ENCODE measurements at regions not wholly inside any gene's neighbourhood (a gene's known extent, or its start where the extent isn't known, plus 50 kb on each side); places are given as distances from the start of the nearest gene placed in this dataset.

DNA sequence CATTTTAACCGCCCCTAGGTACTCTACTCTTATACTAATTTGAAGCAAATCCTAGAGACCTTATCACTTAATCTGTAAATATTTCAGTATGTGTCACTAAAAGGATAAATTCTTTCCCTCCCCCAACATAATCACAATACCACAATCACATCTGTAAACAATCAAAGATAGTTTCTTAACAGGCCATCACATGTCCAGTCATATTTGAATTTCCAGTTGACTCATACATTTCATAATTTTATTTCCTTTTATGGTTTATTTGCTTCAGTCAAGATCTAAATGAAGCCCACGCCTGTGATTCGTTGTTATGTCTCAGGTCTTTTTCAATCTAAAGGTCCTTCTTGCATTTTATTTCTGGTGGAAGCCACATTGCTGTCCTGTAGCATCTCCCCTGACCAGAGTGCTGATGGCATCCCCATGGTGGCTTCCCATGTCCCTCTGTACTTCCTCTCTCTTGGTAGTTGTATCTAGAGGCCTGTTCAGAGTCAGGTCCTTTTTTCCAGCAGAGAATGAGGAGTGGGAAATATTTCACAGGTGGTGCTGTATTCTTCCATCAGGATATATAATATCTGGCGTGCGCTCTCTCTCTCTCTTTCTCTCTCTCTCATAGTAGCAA lies 128.6 kb upstream of the SLC22A23 start:
- peak; percentile 56 for DNase-seq

DNA sequence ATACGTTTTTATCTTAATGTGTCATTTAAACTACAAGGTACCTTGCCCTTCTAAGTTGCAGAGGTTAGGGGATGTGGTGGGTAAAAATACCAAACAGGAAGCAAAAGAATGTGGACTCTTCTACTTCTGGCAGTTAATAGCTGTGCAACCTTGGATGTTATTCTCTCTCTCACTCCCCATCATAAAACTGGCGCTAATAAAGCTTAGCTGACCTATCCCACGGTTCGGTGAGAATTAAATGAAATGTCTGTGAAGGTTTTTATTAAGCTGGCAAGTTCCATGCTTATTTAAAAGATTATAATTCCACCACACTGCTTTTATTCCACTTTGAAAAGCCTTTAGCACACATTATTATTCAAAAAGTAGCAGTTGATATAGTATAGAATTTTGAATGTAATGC lies 127.8 kb upstream of the SLC22A23 start:
- no peak for DNase-seq

DNA sequence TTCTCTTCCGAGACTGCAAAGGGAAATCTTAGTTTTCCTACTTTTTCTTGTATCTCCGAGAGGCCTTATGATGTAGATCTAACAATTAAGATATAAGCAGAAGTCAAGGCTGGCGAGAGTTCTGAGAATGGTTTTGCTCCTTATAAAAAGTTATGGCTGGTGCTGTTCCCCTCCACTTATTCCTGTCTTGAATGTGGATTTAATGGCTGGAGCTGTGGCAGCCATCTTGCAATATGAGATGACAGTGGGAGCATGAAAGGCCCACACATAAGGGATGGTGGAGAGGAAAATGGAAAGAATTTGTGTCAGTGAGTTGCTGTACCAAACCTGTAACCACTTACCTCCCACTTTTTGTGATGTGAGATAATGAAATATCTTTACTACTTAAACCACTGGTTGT lies 124.6 kb upstream of the SLC22A23 start:
- no peak for DNase-seq

DNA sequence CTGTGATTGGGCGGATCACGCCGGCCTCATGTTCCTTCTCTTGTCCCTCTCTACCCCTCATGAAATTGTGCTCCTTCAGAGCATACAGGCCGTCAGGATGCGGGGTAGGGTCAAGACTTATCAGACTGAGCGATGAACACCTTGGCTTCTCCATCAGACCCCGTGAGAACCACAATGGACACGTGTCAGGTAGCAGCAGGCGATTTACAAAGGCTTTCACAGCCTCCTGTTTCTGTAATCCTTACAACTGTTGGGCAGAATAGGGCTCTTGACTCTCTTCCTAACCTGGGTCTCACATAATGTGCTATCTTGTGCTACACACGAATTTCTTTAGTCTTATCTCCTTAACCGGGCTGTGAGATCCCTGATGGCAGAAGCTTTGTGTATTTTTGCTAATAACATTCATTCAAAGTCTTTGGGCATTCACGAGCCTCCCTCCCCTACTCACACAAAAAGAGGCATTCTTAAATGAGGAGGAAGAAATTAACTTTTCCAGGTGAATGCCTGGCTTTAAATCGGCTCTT lies 122.9 kb upstream of the SLC22A23 start:
- no peak for DNase-seq

DNA sequence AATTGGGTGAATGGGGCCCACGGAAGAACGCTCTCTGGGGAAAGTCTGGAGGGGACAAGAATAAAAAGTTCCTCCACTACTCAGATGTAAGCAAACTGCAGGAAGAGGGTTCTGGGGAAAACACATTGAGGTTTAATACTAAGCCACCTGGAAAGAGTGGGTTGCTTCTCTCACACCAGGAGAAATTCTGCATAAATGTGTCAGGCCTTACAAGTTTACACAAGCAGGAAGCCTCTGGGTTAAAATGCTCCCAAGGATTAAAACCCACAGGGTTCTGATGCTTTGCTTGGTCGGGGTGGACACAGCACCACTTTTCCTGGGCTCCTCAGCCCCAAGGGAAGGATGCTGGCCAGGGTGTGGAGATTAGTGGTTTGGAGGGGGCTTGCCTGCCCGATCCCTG lies 122.1 kb upstream of the SLC22A23 start:
- no peak for DNase-seq

DNA sequence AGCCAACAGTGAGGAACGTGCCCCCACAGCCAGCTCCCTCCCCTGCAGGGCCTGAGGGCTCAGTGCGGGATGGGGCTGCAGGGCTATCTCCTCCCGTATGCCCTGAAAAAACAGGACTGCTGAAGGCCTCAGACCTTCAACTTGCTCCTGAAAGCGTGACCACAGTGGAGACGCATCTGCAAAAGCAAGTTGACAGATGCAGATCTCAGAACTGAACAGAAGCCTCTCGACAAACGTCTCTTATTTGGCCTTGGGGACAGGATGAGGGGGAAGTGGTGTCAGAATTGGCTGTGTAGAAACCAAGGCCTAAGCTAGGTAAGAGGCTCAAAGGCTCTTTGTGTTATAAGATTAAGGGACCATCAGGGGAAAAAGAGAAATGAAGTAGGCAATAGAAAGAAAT lies 120.7 kb upstream of the SLC22A23 start:
- no peak for DNase-seq

DNA sequence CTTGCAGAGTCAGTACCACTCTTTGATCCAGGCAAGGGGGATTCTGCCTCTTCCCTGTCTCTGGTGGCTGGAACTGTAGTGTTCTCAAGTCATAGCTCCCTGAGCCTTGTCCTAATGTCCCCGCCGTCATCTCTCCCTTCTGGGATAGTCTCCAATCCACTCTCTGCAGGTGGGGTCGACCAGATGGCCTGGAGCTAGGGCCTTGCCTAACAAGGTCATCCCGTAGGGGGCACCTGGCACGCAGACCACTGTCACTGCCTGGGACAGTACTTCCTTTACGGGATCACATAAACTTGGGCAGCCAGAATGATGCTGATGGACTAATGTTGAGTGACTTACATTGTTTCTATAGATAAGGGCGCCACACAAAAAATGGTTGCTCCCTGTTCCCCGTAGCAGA lies 118.9 kb upstream of the SLC22A23 start:
- DNase-seq, result no peak

DNA sequence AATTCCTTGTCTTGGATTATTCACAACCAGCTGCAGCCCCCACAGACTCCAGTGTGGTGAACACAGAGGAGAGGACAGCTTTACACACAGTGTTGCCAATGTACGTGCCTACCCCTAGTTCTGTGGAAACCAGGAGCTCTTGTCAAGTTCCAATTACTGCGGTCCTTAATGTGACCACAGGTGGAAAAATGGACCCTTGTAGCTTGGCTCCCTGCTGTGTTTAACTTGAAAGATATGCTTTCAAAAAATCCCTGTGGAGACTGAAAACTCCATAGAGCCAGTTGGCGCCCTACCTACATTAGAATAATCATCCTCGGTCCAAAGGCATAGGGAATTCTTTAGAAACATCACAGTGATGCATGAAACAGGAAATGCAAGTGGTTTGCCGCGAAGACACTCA lies 118.3 kb upstream of the SLC22A23 start:
- DNase-seq, result no peak

DNA sequence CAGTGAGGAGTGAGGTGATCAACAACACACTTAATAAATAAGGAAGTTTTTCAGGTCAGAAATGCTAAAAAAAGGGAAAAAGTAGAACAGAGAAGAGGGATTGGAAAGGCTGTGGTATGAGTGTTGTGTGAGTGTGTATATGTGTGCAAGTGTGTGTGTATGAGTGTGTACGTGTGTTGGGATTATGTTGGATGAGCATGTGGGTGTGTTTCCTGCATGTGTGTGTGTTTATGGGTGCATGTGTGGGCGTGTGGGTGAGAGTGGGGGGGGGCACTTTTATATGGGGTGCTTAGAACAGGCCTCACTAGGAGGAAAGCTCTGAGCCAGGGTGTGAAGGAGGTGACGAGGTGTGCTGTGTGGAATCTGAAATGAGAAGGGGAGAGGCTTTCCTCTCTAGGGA lies 116.8 kb upstream of the SLC22A23 start:
- DNase-seq, result no peak

DNA sequence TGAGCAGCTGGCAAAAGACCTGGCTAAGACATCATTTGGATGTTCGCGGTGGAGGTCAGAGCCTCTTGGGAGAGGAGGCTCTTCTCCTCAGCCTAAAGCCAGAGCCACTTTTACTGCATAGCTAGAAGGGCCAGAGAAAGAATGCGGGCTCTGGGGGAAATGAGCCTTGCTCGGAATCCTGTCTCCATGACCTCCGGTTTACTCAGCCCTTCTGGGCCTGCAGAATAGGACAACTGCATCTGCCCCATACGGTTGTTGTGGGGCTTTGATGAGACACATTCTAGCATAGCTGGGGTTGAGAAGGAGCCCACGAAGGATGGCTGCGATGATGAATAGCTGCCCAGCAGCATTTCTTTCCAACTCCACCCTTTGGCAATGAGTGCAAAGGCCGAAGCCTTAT lies 115.0 kb upstream of the SLC22A23 start:
- DNase-seq, result no peak

DNA sequence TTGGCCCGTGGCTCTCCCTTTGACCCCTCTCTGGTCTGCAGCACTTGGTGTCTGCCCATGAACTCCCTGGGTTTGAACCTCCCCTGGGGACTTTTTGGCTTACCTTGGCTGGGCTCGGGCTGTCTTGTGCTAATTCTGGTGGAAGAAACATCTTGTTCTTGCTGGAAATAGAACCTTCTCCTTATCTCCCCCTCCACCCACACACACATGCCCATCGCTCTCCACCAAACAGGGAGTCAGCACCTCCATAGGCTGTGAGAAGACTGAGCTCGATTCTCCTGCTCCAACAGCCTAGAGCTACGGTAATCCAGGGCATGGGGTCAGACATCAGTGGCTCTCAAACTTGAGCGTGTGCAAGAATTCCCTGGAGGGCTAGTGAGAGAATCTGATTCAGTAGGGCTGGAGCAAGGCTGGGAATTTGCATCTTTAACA lies 114.4 kb upstream of the SLC22A23 start:
- no peak for DNase-seq

DNA sequence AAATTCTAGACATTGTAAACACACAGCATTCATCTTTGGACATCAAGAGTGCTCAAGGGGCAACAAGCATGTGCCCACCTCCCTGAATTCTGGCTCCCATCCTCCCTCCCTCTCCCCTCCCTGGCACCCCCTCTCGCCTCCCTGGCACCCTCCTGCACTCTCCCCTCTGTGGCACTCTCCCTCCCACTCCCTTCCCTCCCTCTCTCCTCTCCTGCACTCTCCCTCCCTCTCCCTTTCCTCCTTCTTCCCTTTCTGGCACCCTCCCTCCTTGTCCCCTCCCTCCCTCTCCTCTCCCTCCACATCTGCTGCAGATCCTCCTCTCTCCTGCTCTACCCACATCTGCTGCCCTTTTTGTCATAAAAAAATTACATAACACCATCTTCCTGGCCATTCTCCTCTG lies 113.0 kb upstream of the SLC22A23 start:
- DNase-seq, result no peak

DNA sequence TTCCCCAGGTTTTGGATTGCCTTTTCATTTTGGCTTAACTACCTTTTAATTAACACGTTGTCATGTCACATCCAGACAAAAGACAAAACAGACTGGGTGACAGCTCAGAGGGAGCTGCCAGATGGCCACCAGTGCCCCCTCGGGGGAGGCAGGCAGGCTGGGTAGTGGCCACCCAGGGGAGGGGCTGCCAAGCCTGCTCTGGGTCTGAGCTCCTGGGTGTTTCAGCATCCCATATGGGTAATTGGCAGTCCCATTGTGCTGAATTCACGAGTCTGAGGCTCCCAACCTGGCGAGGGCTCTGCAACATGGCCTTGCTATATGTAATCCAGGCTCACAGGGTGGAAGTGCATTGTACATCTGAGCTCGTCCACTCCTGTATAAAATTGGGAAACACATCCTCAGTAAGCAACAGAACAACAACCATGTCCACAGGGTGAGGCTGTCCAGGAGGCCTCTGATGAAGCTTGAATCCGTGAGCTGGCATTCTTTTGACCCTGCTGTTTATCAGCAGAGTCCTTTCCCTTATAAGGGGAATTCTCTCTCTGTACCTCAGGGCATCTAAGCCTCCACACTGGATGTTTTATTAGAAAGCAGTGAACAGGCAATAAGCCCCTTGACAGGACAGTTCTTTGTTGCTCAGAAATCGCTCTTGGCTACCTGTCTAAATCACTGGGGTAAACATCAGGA lies 111.7 kb upstream of the SLC22A23 start:
- no peak for DNase-seq

DNA sequence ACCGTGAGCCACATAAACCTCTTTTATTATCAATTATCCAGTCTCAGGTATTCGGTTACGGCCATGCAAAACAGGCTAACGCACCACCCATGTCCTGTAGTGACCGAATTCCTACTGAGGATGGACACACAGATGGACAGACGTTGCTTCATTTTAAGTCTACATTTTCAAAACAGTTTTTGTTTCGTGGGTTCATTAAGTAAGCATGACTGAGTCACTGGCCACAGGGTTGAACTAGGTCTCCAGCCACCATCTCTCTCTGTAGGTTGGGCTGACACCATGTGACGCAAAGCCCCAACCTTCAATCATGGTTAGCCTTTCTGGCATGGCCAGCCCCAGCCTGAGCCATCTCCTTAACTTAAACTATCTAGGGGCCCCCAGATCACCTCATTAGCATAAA lies 110.0 kb upstream of the SLC22A23 start:
- DNase-seq, result no peak

DNA sequence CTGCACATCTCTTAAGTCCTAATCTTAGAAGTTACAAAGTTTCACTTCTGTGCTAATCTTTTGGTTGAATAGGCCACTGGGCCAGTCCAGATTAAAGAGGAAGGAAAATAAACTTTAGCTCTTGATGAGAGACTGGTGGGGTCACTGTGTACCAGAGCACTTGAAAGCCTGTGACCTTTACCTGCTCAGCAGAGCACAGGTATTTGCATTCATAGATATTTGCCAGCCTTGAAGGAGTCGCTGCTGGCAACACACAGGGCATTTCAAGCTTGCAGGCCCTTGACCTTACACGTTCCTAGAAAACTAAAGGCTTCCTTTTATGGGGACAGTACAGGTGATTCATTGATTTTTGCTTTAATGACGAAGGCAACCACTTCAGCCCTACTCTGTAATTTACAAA lies 108.4 kb upstream of the SLC22A23 start:
- DNase-seq, result no peak

DNA sequence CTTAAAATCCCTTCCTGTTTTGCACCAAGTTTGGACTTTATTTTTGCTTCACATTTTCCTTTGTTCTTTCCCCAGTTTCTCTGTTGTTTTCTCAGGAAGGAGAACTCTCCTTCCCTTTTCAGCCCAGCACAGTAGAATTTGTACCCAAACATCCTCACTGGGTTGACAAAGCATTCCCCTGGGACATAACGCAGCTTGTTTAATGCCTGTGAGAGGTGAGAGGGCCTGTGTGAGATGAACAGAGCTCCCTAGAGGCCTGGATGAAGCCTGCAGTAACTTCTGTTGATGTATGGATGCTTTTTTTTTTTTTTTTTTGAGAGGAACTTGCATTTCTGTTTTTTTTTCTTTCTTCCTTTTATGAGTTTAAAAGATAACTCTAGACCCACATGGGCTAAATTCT lies 104.9 kb upstream of the SLC22A23 start:
- DNase-seq, result no peak

DNA sequence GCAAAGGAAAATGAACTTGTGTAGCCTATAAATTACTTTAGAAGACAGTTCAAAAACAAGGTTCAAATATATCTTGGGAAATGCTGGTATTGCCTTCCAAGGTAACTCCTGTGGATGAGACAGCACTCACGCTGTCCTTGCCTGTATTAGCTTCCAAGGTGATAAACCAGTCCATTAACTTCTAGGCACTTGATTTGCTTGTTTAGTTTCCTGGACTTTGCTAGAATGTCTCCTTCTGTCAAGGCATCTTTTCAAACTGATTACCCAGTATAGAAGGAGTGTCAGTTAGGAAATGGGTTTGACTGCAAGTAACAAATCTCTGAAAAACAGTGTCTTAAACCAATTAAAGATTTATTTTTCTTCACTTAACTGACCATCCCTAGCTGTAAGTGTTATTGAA lies 103.4 kb upstream of the SLC22A23 start:
- DNase-seq, result no peak

DNA sequence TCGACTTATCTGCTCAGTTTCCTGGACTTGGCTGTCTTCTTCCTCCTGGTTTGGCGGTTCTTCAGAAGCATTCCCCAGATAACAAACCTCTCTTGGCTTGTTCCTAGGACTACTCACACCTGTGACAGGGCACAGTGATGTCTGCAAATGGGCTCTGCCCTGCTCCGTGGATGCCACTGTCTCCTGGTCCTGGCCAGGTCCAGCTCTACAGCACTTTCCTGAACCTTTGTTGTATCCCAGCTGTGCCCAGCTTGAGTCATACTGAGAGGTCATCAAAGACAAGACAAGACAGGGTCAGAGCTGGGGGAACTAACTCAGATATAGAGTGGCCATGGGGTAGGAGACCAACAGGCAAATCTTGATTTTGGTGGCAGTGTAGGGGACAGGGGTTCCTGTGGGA lies 102.7 kb upstream of the SLC22A23 start:
- no peak for DNase-seq

DNA sequence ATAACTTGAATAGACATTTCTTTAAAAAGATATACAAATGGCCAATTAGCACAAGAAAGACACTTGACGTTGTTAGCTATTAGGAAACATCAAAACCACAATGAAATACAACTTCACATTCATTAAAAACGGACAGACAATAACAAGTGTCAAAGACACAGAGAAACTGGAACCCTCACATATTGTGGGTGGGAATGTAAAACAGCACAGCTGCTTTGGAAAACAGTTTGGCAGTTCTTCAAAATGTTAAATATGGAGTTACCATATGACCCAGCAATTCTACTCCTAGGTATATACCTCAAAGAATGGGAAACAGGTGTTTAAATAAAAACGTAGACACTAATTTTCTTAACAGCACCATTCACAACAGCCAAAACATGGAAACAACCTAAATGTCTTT lies 100.5 kb upstream of the SLC22A23 start:
- DNase-seq, result no peak

DNA sequence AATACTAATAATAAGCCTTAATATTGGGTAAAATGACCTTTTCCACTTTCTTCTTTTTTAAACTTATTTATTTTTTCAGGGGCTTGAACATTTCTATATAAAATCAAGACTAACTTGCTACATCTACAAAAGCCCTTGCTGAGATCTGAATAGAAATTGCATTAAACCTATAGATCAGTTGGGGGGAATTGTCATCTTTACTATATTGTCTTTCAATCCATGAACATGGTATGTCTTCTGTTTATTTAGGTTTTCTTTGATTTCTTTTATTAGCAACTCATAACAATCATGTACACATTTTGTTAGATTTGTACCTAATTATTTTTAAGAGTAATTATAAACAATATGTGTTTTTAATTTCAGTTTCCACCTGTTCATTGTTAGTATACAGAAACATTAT lies 96.4 kb upstream of the SLC22A23 start:
- DNase-seq, result no peak

DNA sequence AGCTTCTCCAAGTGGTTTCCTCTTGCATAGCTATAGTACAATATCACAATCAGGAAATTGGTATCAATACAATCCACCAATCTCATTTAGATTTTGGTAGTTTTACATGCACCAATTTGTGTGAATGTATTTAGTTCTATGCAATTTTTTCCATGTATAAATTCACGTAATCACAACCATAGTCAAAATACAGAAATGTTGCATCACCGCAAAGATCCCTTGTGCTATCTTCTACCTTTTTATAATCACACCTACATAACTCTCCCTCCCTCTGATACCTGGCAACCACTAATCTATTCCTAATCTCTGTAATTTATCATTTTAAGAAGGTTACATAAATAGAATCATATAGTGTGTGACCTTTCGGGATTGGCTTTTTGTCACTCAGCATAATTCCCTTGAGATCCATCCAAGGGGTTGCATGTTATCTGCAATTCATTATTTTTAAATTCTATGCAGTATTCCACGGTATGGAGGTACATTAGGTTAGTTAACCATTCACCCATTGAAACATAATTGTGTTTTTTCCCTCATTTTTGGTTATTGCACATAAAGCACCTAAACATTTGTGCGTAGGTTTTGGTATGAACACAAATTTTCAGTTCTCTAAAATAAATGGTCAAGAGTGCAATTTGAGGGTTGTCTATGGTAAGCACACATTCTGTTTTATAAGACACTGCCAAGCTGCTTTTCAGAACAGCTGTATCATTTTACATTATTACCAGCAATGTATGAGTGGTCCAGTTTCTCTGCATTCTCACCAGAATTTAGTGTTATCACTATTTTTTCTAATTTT lies 95.1 kb upstream of the SLC22A23 start:
- no peak for DNase-seq

DNA sequence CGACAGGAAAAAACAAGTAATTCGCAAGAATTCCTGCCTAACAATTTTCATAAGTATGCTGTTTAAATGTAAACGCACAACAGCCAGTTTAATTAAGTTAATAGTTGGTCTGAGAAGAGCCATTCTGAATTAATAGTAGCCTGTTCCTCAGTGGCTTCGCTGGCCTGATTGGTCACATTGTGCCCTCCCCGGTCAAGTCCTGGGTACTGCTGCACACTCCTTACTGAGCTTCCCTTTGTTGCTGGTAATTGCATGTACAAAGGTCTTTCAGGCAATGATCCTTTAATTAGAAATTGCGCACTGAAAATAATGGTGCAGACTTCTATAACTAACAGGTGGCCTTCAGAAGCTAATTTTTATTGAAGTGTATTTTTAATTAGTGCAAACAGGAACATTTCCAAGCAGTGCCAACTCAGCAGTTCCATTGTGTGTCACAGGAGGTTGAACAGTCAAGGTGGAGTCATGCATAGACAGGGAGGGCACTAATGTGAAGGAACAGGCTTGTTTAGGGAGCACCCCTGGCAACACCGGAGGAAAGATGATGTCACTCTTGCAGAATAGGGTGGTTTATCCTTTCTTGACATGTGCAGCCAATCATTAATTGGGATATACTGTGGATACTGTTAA lies 92.6 kb upstream of the SLC22A23 start:
- DNase-seq, result no peak

DNA sequence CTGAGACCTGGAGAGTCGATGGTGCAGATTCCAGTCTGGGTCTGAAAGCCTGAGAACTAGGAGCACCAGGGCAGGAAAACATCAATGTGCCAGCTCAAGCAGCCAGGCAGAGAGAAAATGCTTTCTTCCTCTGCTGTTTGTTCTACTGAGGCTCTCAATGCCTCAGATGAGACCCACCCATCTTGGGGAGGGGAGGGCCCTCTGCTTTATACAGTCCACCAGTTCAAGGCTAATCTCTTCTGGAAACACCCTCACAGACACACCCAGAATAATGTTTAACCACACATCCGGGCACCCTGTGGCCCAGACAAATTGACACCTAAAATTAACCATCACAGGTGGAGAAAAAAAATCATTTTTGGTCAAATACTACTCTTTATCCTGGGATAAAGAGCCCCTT lies 89.3 kb upstream of the SLC22A23 start:
- DNase-seq, result no peak

DNA sequence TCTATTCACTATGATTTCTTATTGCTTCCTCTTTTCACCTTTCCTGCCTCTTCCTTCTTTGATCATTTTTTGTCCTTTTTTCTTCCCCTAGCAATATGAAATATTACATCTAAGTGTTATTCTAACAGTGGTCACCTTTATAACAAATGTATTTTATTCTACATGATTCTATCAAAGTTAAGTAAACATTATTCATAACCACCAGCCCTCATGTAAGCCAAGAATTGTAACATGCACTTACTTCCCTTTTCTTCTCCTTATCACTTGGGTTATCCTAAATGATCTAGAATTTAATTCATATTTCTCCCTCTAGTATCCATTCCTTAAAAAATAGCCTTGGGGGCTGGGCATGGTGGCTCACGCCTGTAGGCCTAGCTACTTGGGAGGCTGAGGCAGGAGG lies 88.3 kb upstream of the SLC22A23 start:
- no peak for DNase-seq

Data from activated CD4-positive, alpha-beta T cell treated with anti-CD3 and anti-CD28 coated beads, Interleukin-2, amount 50 U/mL, for 16 hours (primary cell).